Activated naive CD8-positive, alpha-beta T cell treated with anti-CD3 and anti-CD28 coated beads, Interleukin-2, amount 50 U/mL, for 24 hours (primary cell): ENCODE measurements at regions not wholly inside any gene's neighbourhood (a gene's known extent, or its start where the extent isn't known, plus 50 kb on each side); places are given as distances from the start of the nearest gene placed in this dataset.
A peak's percentile ranks its signal among the peaks of the same experiment; 100 is the strongest.

ENCODE experiments used
- ATAC-seq: fragments of 150-1000 bp; cut with Tn5 transposase; one replicate; pipeline ENCODE4 v1.10.0; 2021
- DNase-seq: peaks from one replicate; pipeline ENCODE4 v3.0.0; 2021
- H3K27ac Mint-ChIP-seq: one replicate; pipeline ENCODE4 v1.8.0; 2021; ENCODE audit warnings: mild to moderate bottlenecking, mixed read lengths
- H3K27me3 Mint-ChIP-seq: one replicate; pipeline ENCODE4 v1.8.0; 2021; ENCODE audit warnings: mixed read lengths
- H3K36me3 Mint-ChIP-seq: one replicate; pipeline ENCODE4 v1.8.0; 2021; ENCODE audit warnings: low read depth, mixed read lengths
- H3K4me1 Mint-ChIP-seq: one replicate; pipeline ENCODE4 v1.8.0; 2021; ENCODE audit warnings: mixed read lengths
- H3K4me3 Mint-ChIP-seq: one replicate; pipeline ENCODE4 v1.8.0; 2021; ENCODE audit warnings: mild to moderate bottlenecking, moderate library complexity, mixed read lengths
- H3K9me3 Mint-ChIP-seq: one replicate; pipeline ENCODE4 v1.8.0; 2021; ENCODE audit warnings: mixed read lengths

GRCh38 chr12:123045678-123046077, 65.2 kb downstream of the ARL6IP4 start:
- H3K36me3 Mint-ChIP-seq: no peaks in the 10 kb centered on the region

GRCh38 chr12:123044351-123044750, 63.9 kb downstream of the ARL6IP4 start:
- Mint-ChIP-seq H3K4me1 (peaks cover 36% of the 10 kb centered on the region), H3K36me3 (no peaks in the 10 kb centered on the region), H3K9me3 (no peaks in the 10 kb centered on the region), H3K4me3 (no peak overlapping the region), H3K27ac (no peak overlapping the region), H3K27me3 (no peaks in the 10 kb centered on the region)
- no peak for DNase-seq
- ATAC-seq: no peak

More at GRCh38 chr12:123045678-123046077, 65.2 kb downstream of the ARL6IP4 start:
- no peak for DNase-seq
- Mint-ChIP-seq H3K4me1 (peaks cover 44% of the 10 kb centered on the region), H3K27me3 (no peaks in the 10 kb centered on the region), H3K9me3 (no peaks in the 10 kb centered on the region), H3K27ac (no peak overlapping the region), H3K4me3 (no peak overlapping the region)
- no peak for ATAC-seq

GRCh38 chr12:123043536-123044001, 63.1 kb downstream of the ARL6IP4 start:
- H3K4me1 Mint-ChIP-seq: peaks cover 32% of the 10 kb centered on the region
- H3K27me3 Mint-ChIP-seq: no peaks in the 10 kb centered on the region
- H3K9me3 Mint-ChIP-seq: no peaks in the 10 kb centered on the region
- DNase-seq (peak; percentile 81), ATAC-seq (peak; percentile 100)
- H3K4me3 Mint-ChIP-seq: no peak overlapping the region
- peak overlapping the region; percentile 55 for H3K27ac Mint-ChIP-seq
- H3K36me3 Mint-ChIP-seq: no peaks in the 10 kb centered on the region

GRCh38 chr12:123042833-123043232, 62.4 kb downstream of the ARL6IP4 start:
- H3K4me1 Mint-ChIP-seq: peaks cover 26% of the 10 kb centered on the region
- H3K27ac Mint-ChIP-seq: no peak overlapping the region
- ATAC-seq (no peak), DNase-seq (no peak)
- no peaks in the 10 kb centered on the region for H3K9me3 Mint-ChIP-seq
- H3K27me3 Mint-ChIP-seq: no peaks in the 10 kb centered on the region
- no peak overlapping the region for H3K4me3 Mint-ChIP-seq
- no peaks in the 10 kb centered on the region for H3K36me3 Mint-ChIP-seq

GRCh38 chr12:123041811-123042655, 61.6 kb downstream of the ARL6IP4 start:
- no peaks in the 10 kb centered on the region for H3K27me3 Mint-ChIP-seq
- H3K36me3 Mint-ChIP-seq: no peaks in the 10 kb centered on the region
- H3K9me3 Mint-ChIP-seq: no peaks in the 10 kb centered on the region
- DNase-seq (no peak), ATAC-seq (no peak)
- no peak overlapping the region for H3K27ac Mint-ChIP-seq
- peaks cover 21% of the 10 kb centered on the region for H3K4me1 Mint-ChIP-seq
- no peak overlapping the region for H3K4me3 Mint-ChIP-seq

- DNase-seq (no peak), ATAC-seq (no peak)
- H3K4me1 Mint-ChIP-seq: peaks cover 21% of the 10 kb centered on the region
- H3K27me3 Mint-ChIP-seq: no peaks in the 10 kb centered on the region
- H3K36me3 Mint-ChIP-seq: no peaks in the 10 kb centered on the region
- no peaks in the 10 kb centered on the region for H3K9me3 Mint-ChIP-seq
- no peak overlapping the region for H3K27ac Mint-ChIP-seq
- no peak overlapping the region for H3K4me3 Mint-ChIP-seq
These were observed 60.6 kb downstream of the ARL6IP4 start for GRCh38 chr12:123041042-123041531.

- no peaks in the 10 kb centered on the region for H3K27me3 Mint-ChIP-seq
- no peak overlapping the region for H3K27ac Mint-ChIP-seq
- ATAC-seq: no peak
- peaks cover 22% of the 10 kb centered on the region for H3K4me1 Mint-ChIP-seq
- no peak overlapping the region for H3K4me3 Mint-ChIP-seq
- DNase-seq: no peak
- H3K9me3 Mint-ChIP-seq: no peaks in the 10 kb centered on the region
- no peaks in the 10 kb centered on the region for H3K36me3 Mint-ChIP-seq
These were observed 59.6 kb downstream of the ARL6IP4 start for GRCh38 chr12:123040106-123040505.

GRCh38 chr12:123038966-123039365, 58.5 kb downstream of the ARL6IP4 start:
- Mint-ChIP-seq H3K27ac (no peak overlapping the region), H3K4me1 (peaks cover 22% of the 10 kb centered on the region), H3K36me3 (no peaks in the 10 kb centered on the region), H3K9me3 (no peaks in the 10 kb centered on the region), H3K27me3 (no peaks in the 10 kb centered on the region), H3K4me3 (no peak overlapping the region)
- ATAC-seq (no peak), DNase-seq (no peak)

GRCh38 chr12:123038486-123038885, 58.0 kb downstream of the ARL6IP4 start:
- H3K4me1 Mint-ChIP-seq: peaks cover 22% of the 10 kb centered on the region
- H3K36me3 Mint-ChIP-seq: peaks cover 3% of the 10 kb centered on the region
- H3K4me3 Mint-ChIP-seq: no peak overlapping the region
- DNase-seq (no peak), ATAC-seq (no peak)
- no peaks in the 10 kb centered on the region for H3K9me3 Mint-ChIP-seq
- no peak overlapping the region for H3K27ac Mint-ChIP-seq
- no peaks in the 10 kb centered on the region for H3K27me3 Mint-ChIP-seq

GRCh38 chr12:123037791-123038190, 57.3 kb downstream of the ARL6IP4 start:
- no peak for DNase-seq
- Mint-ChIP-seq H3K36me3 (peaks cover 3% of the 10 kb centered on the region), H3K27me3 (no peaks in the 10 kb centered on the region), H3K27ac (no peak overlapping the region), H3K4me1 (peaks cover 23% of the 10 kb centered on the region), H3K4me3 (no peak overlapping the region), H3K9me3 (no peaks in the 10 kb centered on the region)
- ATAC-seq: no peak

- DNase-seq: no peak
- Mint-ChIP-seq H3K36me3 (peaks cover 5% of the 10 kb centered on the region), H3K27ac (no peak overlapping the region), H3K27me3 (no peaks in the 10 kb centered on the region), H3K4me3 (no peak overlapping the region), H3K4me1 (peaks cover 23% of the 10 kb centered on the region), H3K9me3 (no peaks in the 10 kb centered on the region)
- ATAC-seq: no peak
These were observed 56.2 kb downstream of the ARL6IP4 start for GRCh38 chr12:123036466-123037285.

- peaks cover 5% of the 10 kb centered on the region for H3K36me3 Mint-ChIP-seq
- H3K27me3 Mint-ChIP-seq: no peaks in the 10 kb centered on the region
- no peak overlapping the region for H3K4me3 Mint-ChIP-seq
- no peak overlapping the region for H3K27ac Mint-ChIP-seq
- no peak for ATAC-seq
- DNase-seq: no peak
- H3K9me3 Mint-ChIP-seq: no peaks in the 10 kb centered on the region
- peaks cover 23% of the 10 kb centered on the region for H3K4me1 Mint-ChIP-seq
These were observed 55.4 kb downstream of the ARL6IP4 start for GRCh38 chr12:123035841-123036240.

GRCh38 chr12:123034865-123035264, 54.4 kb downstream of the ARL6IP4 start:
- H3K4me3 Mint-ChIP-seq: no peak overlapping the region
- peaks cover 8% of the 10 kb centered on the region for H3K36me3 Mint-ChIP-seq
- H3K4me1 Mint-ChIP-seq: peaks cover 23% of the 10 kb centered on the region
- H3K27ac Mint-ChIP-seq: peak overlapping the region; percentile 79
- H3K27me3 Mint-ChIP-seq: no peaks in the 10 kb centered on the region
- no peaks in the 10 kb centered on the region for H3K9me3 Mint-ChIP-seq
- DNase-seq (no peak), ATAC-seq (peak; percentile 97)

- ATAC-seq: peak; percentile 11
- H3K9me3 Mint-ChIP-seq: no peaks in the 10 kb centered on the region
- no peaks in the 10 kb centered on the region for H3K27me3 Mint-ChIP-seq
- peaks cover 8% of the 10 kb centered on the region for H3K36me3 Mint-ChIP-seq
- peak overlapping the region; percentile 9 for H3K4me3 Mint-ChIP-seq
- peaks cover 23% of the 10 kb centered on the region for H3K4me1 Mint-ChIP-seq
- H3K27ac Mint-ChIP-seq: peak overlapping the region; percentile 79
- DNase-seq: no peak
These were observed 53.6 kb downstream of the ARL6IP4 start for GRCh38 chr12:123034022-123034541.
